Colonic mucosa (tissue), 4 donors: ENCODE measurements at regions not wholly inside any gene's neighbourhood (a gene's known extent, or its start where the extent isn't known, plus 50 kb on each side); places are given as distances from the start of the nearest gene placed in this dataset.
"Not testable (repeated sequence)": the region's sequence is repeated elsewhere in the genome, so short reads cannot be mapped to it uniquely, and the experiment has no call there.

Source experiments
- DNase-seq: peaks from one replicate; pipeline ENCODE4 v3.0.0-alpha.2; 2020
- H3K27ac ChIP-seq: fragments of 200-600 bp; one replicate; pipeline ENCODE4 v1.8.0; 2021
- H3K27me3 ChIP-seq: fragments of 200-600 bp; one replicate; pipeline ENCODE4 v1.8.0; 2021
- H3K36me3 ChIP-seq: fragments of 200-600 bp; one replicate; pipeline ENCODE4 v1.8.0; 2021
- H3K4me1 ChIP-seq: fragments of 200-600 bp; one replicate; pipeline ENCODE4 v1.8.0; 2021; ENCODE audit warnings: mild to moderate bottlenecking
- H3K4me3 ChIP-seq: fragments of 200-600 bp; one replicate; pipeline ENCODE4 v1.8.0; 2021
- H3K9ac ChIP-seq, 2 donors: one replicate each; pipeline ENCODE4 v1.7.0; 2013; ENCODE audit warnings: control low read depth in 2 of 2, low read depth in 2 of 2, low read length in 2 of 2
- H3K9me3 ChIP-seq: fragments of 200-600 bp; one replicate; pipeline ENCODE4 v1.8.0; 2021
- CTCF ChIP-seq: fragments of 200-600 bp; IDR thresholded peaks from one replicate; pipeline ENCODE4 v1.8.0; 2022; ENCODE audit warnings: antibody characterized with exemption, mild to moderate bottlenecking
- intact Hi-C: fragments of 100-400 bp; cut with DNase I; formaldehyde crosslinking; loops from one replicate; pipeline ENCODE4 v1.14.1; 2022
- donor health status: healthy.
- donor health status: DM: no; HTN: no; CAD: no.
- donor health status: DM: no; HTN: no; CAD: no.

- no peak for TF ChIP-seq CTCF
- no peaks in the 10 kb centered on the region for H3K36me3 ChIP-seq
- no peaks in the 10 kb centered on the region for H3K27me3 ChIP-seq
- H3K4me1 ChIP-seq: no peaks in the 10 kb centered on the region
- no peak overlapping the region for H3K4me3 ChIP-seq
- H3K9me3 ChIP-seq: no peaks in the 10 kb centered on the region
- H3K27ac ChIP-seq: no peak overlapping the region
- intact Hi-C loops: no loop called here
- DNase-seq: no peak
- no peak overlapping the region for H3K9ac ChIP-seq
These were observed 188.9 kb upstream of the RPS23 start for GRCh38 chr5:82466986-82467561.

GRCh38 chr5:82465235-82465634, 187.1 kb upstream of the RPS23 start:
- H3K36me3 ChIP-seq: no peaks in the 10 kb centered on the region
- H3K9me3 ChIP-seq: no peaks in the 10 kb centered on the region
- no peak overlapping the region for H3K4me3 ChIP-seq
- no peak for TF ChIP-seq CTCF
- H3K4me1 ChIP-seq: no peaks in the 10 kb centered on the region
- DNase-seq: no peak
- intact Hi-C loops: no loop called here
- no peaks in the 10 kb centered on the region for H3K27me3 ChIP-seq
- no peak overlapping the region for H3K9ac ChIP-seq
- H3K27ac ChIP-seq: no peak overlapping the region

- intact Hi-C loops: no loop called here
- Histone ChIP-seq H3K27me3 (no peaks in the 10 kb centered on the region), H3K4me1 (no peaks in the 10 kb centered on the region), H3K9me3 (no peaks in the 10 kb centered on the region), H3K9ac (no peak overlapping the region), H3K4me3 (no peak overlapping the region), H3K36me3 (no peaks in the 10 kb centered on the region), H3K27ac (no peak overlapping the region)
- DNase-seq: no peak
- TF ChIP-seq CTCF: no peak
These were observed 181.5 kb upstream of the RPS23 start for GRCh38 chr5:82459626-82460025.

GRCh38 chr5:82455317-82455716, 177.2 kb upstream of the RPS23 start:
- H3K4me1 ChIP-seq, intact Hi-C loops, H3K4me3 ChIP-seq, H3K9me3 ChIP-seq, H3K9ac ChIP-seq, H3K27me3 ChIP-seq, H3K27ac ChIP-seq, H3K36me3 ChIP-seq, DNase-seq: not testable (repeated sequence)

GRCh38 chr5:82448374-82448773, 170.2 kb upstream of the RPS23 start:
- intact Hi-C loops: no loop called here
- Histone ChIP-seq H3K27ac (no peak overlapping the region), H3K4me1 (no peaks in the 10 kb centered on the region), H3K36me3 (no peaks in the 10 kb centered on the region), H3K9ac (no peak overlapping the region), H3K27me3 (no peaks in the 10 kb centered on the region), H3K4me3 (no peak overlapping the region), H3K9me3 (no peaks in the 10 kb centered on the region)
- TF ChIP-seq CTCF: no peak
- no peak for DNase-seq

GRCh38 chr5:82447913-82448312, 169.8 kb upstream of the RPS23 start:
- intact Hi-C loops: no loop called here
- H3K9ac ChIP-seq: no peak overlapping the region
- DNase-seq: no peak
- H3K36me3 ChIP-seq: no peaks in the 10 kb centered on the region
- H3K9me3 ChIP-seq: no peaks in the 10 kb centered on the region
- H3K4me1 ChIP-seq: no peaks in the 10 kb centered on the region
- H3K4me3 ChIP-seq: no peak overlapping the region
- no peak overlapping the region for H3K27ac ChIP-seq
- no peaks in the 10 kb centered on the region for H3K27me3 ChIP-seq
- TF ChIP-seq CTCF: no peak
